Fibroblast of lung (primary cell): ENCODE measurements at regions not wholly inside any gene's neighbourhood (a gene's known extent, or its start where the extent isn't known, plus 50 kb on each side); places are given as distances from the start of the nearest gene placed in this dataset.

Experiments
- DNase-seq, 2 donors: peaks; one replicate each; pipeline versions ENCODE4 v3.0.0 to v3.0.0-alpha.2; 2010; ENCODE audit warnings: low read depth in 2 of 2
- H2AFZ ChIP-seq: 2 replicates; pipeline ENCODE4 v1.5.1; 2012; ENCODE audit warnings: low read length, control low read depth, inconsistent platforms
- H3K27ac ChIP-seq: 2 replicates; pipeline ENCODE4 v1.5.1; 2011; ENCODE audit warnings: low read length, control low read depth; ENCODE audit not compliant: insufficient read depth
- H3K27me3 ChIP-seq: 2 replicates; pipeline ENCODE4 v1.5.1; 2011; ENCODE audit warnings: mild to moderate bottlenecking, low read length; ENCODE audit not compliant: control insufficient read depth, insufficient read depth
- H3K36me3 ChIP-seq: 2 replicates; pipeline ENCODE4 v1.5.1; 2011; ENCODE audit warnings: low read length; ENCODE audit not compliant: control insufficient read depth, insufficient read depth
- H3K4me1 ChIP-seq: 2 replicates; pipeline ENCODE4 v1.5.1; 2011; ENCODE audit warnings: low read length; ENCODE audit not compliant: control insufficient read depth, insufficient read depth; ENCODE audit errors: extremely low read depth
- H3K4me2 ChIP-seq: 2 replicates; pipeline ENCODE4 v1.5.1; 2011; ENCODE audit warnings: low read length, control low read depth; ENCODE audit not compliant: insufficient read depth; ENCODE audit errors: extremely low read depth
- H3K4me3 ChIP-seq, 4 experiments: fragments of 200-600 bp in 1 of 4; sonication (generic) in 1 of 4; replicated peaks in 1 of 4; 2 replicates each; pipeline ENCODE4 v1.5.1; 2011 to 2016; ENCODE audit warnings: low read length in 4 of 4, low read depth in 3 of 4, mild to moderate bottlenecking in 3 of 4, control low read depth in 2 of 4, inconsistent platforms in 1 of 4, mixed read lengths in 1 of 4; ENCODE audit not compliant: insufficient read depth in 1 of 4; ENCODE audit errors: control extremely low read depth in 1 of 4
- H3K79me2 ChIP-seq: 2 replicates; pipeline ENCODE4 v1.5.1; 2012; ENCODE audit warnings: mild to moderate bottlenecking, low read length, inconsistent platforms; ENCODE audit not compliant: control insufficient read depth, insufficient read depth
- H3K9ac ChIP-seq: 2 replicates; pipeline ENCODE4 v1.5.1; 2011; ENCODE audit warnings: mild to moderate bottlenecking, low read length, control low read depth; ENCODE audit not compliant: insufficient read depth
- H3K9me3 ChIP-seq: 2 replicates; pipeline ENCODE4 v1.5.1; 2012; ENCODE audit warnings: low read depth, low read length; ENCODE audit not compliant: control insufficient read depth, insufficient read depth
- H4K20me1 ChIP-seq: 2 replicates; pipeline ENCODE4 v1.5.1; 2011; ENCODE audit warnings: low read length; ENCODE audit not compliant: control insufficient read depth, insufficient read depth; ENCODE audit errors: extremely low read depth
- EZH2 ChIP-seq: IDR thresholded peaks from 2 replicates; pipeline ENCODE4 v1.5.1; 2012; ENCODE audit warnings: low read length, control low read depth, mild to moderate bottlenecking; ENCODE audit errors: missing control alignments
- TF ChIP-seq, protein P1 (sequence below), 2 donors: IDR thresholded peaks in 1 of 2; conservative IDR thresholded peaks in 1 of 2; 1 replicate in 1 of 2; 2 replicates in 1 of 2; pipeline ENCODE4 v1.5.1; 2011 to 2012; ENCODE audit warnings: low read length in 2 of 2, control low read depth in 1 of 2, inconsistent platforms in 1 of 2, low read depth in 1 of 2, mild to moderate bottlenecking in 1 of 2

GRCh38 chr1:175834597-175834996 is 91.2 kb upstream of the TNR start:
- H4K20me1 ChIP-seq = no peaks in the 10 kb centered on the region
- H3K9me3 ChIP-seq = no peaks in the 10 kb centered on the region
- H3K4me3 ChIP-seq = no peak overlapping the region
- no peak for DNase-seq
- H3K4me1 ChIP-seq = no peaks in the 10 kb centered on the region
- H3K27me3 ChIP-seq = no peaks in the 10 kb centered on the region
- no peak for TF ChIP-seq EZH2
- TF ChIP-seq, protein P1, sequence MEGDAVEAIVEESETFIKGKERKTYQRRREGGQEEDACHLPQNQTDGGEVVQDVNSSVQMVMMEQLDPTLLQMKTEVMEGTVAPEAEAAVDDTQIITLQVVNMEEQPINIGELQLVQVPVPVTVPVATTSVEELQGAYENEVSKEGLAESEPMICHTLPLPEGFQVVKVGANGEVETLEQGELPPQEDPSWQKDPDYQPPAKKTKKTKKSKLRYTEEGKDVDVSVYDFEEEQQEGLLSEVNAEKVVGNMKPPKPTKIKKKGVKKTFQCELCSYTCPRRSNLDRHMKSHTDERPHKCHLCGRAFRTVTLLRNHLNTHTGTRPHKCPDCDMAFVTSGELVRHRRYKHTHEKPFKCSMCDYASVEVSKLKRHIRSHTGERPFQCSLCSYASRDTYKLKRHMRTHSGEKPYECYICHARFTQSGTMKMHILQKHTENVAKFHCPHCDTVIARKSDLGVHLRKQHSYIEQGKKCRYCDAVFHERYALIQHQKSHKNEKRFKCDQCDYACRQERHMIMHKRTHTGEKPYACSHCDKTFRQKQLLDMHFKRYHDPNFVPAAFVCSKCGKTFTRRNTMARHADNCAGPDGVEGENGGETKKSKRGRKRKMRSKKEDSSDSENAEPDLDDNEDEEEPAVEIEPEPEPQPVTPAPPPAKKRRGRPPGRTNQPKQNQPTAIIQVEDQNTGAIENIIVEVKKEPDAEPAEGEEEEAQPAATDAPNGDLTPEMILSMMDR (conservative IDR thresholded peaks at IDR 0.05 in 1 of 2, IDR thresholded peaks at IDR 0.05 in 1 of 2; ENCODE audit: low read depth in 1 of 2, low read length in 2 of 2) = no peak
- no peak overlapping the region for H2AFZ ChIP-seq
- no peak overlapping the region for H3K27ac ChIP-seq
- H3K9ac ChIP-seq = no peak overlapping the region
- no peaks in the 10 kb centered on the region for H3K79me2 ChIP-seq
- no peaks in the 10 kb centered on the region for H3K36me3 ChIP-seq
- H3K4me2 ChIP-seq = no peak overlapping the region

GRCh38 chr1:175833951-175834350 is 90.6 kb upstream of the TNR start:
- H4K20me1 ChIP-seq = no peaks in the 10 kb centered on the region
- TF ChIP-seq, protein P1 (conservative IDR thresholded peaks at IDR 0.05 in 1 of 2, IDR thresholded peaks at IDR 0.05 in 1 of 2; ENCODE audit: low read depth in 1 of 2, low read length in 2 of 2) = no peak
- no peak for TF ChIP-seq EZH2
- no peak overlapping the region for H3K27ac ChIP-seq
- no peaks in the 10 kb centered on the region for H3K4me1 ChIP-seq
- H2AFZ ChIP-seq = no peak overlapping the region
- H3K27me3 ChIP-seq = no peaks in the 10 kb centered on the region
- H3K9me3 ChIP-seq = no peaks in the 10 kb centered on the region
- no peaks in the 10 kb centered on the region for H3K36me3 ChIP-seq
- H3K4me3 ChIP-seq = no peak overlapping the region
- H3K4me2 ChIP-seq = no peak overlapping the region
- no peak overlapping the region for H3K9ac ChIP-seq
- no peak for DNase-seq
- no peaks in the 10 kb centered on the region for H3K79me2 ChIP-seq

- no peaks in the 10 kb centered on the region for H3K27me3 ChIP-seq
- no peak overlapping the region for H3K9ac ChIP-seq
- no peak for DNase-seq
- no peak overlapping the region for H2AFZ ChIP-seq
- no peaks in the 10 kb centered on the region for H3K36me3 ChIP-seq
- no peaks in the 10 kb centered on the region for H3K9me3 ChIP-seq
- H4K20me1 ChIP-seq = no peaks in the 10 kb centered on the region
- TF ChIP-seq, protein P1 (conservative IDR thresholded peaks at IDR 0.05 in 1 of 2, IDR thresholded peaks at IDR 0.05 in 1 of 2; ENCODE audit: low read depth in 1 of 2, low read length in 2 of 2) = no peak
- no peak for TF ChIP-seq EZH2
- no peak overlapping the region for H3K4me2 ChIP-seq
- no peaks in the 10 kb centered on the region for H3K79me2 ChIP-seq
- no peak overlapping the region for H3K27ac ChIP-seq
- no peaks in the 10 kb centered on the region for H3K4me1 ChIP-seq
- H3K4me3 ChIP-seq = no peak overlapping the region
Observed at GRCh38 chr1:175833502-175833901, 90.1 kb upstream of the TNR start.
